HG02981 (cell line): ENCODE measurements at regions not wholly inside any gene's neighbourhood (a gene's known extent, or its start where the extent isn't known, plus 50 kb on each side); places are given as distances from the start of the nearest gene placed in this dataset.

ENCODE experiments used
- ATAC-seq: cut with Tn5 transposase; IDR thresholded peaks from one replicate; pipeline ENCODE4 v1.9.1; 2021; ENCODE audit warnings: mild to moderate bottlenecking, moderate library complexity; ENCODE audit not compliant: unreplicated experiment

DNA sequence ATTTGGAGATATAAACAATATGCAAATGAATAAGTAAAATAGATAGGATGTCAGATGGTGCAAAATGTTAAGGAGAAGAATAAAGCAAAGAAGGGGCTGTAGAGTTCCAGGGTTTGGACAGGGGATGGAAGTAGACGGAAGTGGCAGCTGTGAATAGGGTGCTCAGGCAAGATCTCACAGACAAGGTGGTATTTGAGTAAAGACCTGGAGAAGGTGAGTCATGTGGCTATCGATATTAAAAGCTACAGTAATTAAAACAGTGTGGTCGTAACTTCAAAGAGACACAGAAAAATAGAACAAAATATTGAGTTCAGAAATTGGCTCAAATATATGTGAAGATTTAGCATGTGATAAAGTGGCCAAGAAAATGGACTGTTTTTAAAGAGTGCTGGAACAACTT, 61.3 kb upstream of the SLC38A2 start:
- no peak for ATAC-seq

- no peak for ATAC-seq
Observed at GRCh38 chr12:46432325-46432724, 59.8 kb upstream of the SLC38A2 start.

GRCh38 chr12:46430340-46430948, 57.9 kb upstream of the SLC38A2 start:
- ATAC-seq, result no peak
